T-helper 2 cell treated with Interferon-gamma antibody and Interleukin-4, amounts not matched to agents 5 μg/mL and 100 μg/mL, for 36 hours (primary cell): ENCODE measurements at regions not wholly inside any gene's neighbourhood (a gene's known extent, or its start where the extent isn't known, plus 50 kb on each side); places are given as distances from the start of the nearest gene placed in this dataset.

Experiments used
- DNase-seq: peaks from one replicate; pipeline ENCODE4 v3.0.0; 2021; ENCODE audit warnings: low spot score
- H3K27ac Mint-ChIP-seq: one replicate; pipeline ENCODE4 v1.8.0; 2021; ENCODE audit warnings: mild to moderate bottlenecking, mixed read lengths
- H3K27me3 Mint-ChIP-seq: one replicate; pipeline ENCODE4 v1.8.0; 2021; ENCODE audit warnings: low read depth, mixed read lengths
- H3K36me3 Mint-ChIP-seq: one replicate; pipeline ENCODE4 v1.8.0; 2021; ENCODE audit warnings: low read depth, mixed read lengths
- H3K4me1 Mint-ChIP-seq: one replicate; pipeline ENCODE4 v1.8.0; 2021; ENCODE audit warnings: low read depth, mixed read lengths
- H3K4me3 Mint-ChIP-seq: one replicate; pipeline ENCODE4 v1.8.0; 2022; ENCODE audit warnings: mild to moderate bottlenecking, moderate library complexity, mixed read lengths
- H3K9me3 Mint-ChIP-seq: one replicate; pipeline ENCODE4 v1.8.0; 2021; ENCODE audit warnings: mixed read lengths

GRCh38 chr4:183826461-183826860 lies 78.6 kb upstream of the STOX2 start:
- Mint-ChIP-seq H3K36me3 (no peaks in the 10 kb centered on the region), H3K4me3 (no peak overlapping the region), H3K27me3 (peaks cover 9% of the 10 kb centered on the region), H3K9me3 (no peaks in the 10 kb centered on the region), H3K27ac (no peak overlapping the region), H3K4me1 (peaks cover 10% of the 10 kb centered on the region)
- DNase-seq, result no peak

- peak overlapping the region; percentile 4 for H3K27ac Mint-ChIP-seq
- H3K9me3 Mint-ChIP-seq, result no peaks in the 10 kb centered on the region
- peaks cover 9% of the 10 kb centered on the region for H3K27me3 Mint-ChIP-seq
- no peaks in the 10 kb centered on the region for H3K36me3 Mint-ChIP-seq
- peak overlapping the region; percentile 47 for H3K4me3 Mint-ChIP-seq
- no peak for DNase-seq
- H3K4me1 Mint-ChIP-seq, result peaks cover 11% of the 10 kb centered on the region
These were observed 77.0 kb upstream of the STOX2 start for GRCh38 chr4:183828125-183828524.

- no peaks in the 10 kb centered on the region for H3K9me3 Mint-ChIP-seq
- H3K27me3 Mint-ChIP-seq, result peaks cover 9% of the 10 kb centered on the region
- H3K4me1 Mint-ChIP-seq, result peaks cover 11% of the 10 kb centered on the region
- no peaks in the 10 kb centered on the region for H3K36me3 Mint-ChIP-seq
- H3K27ac Mint-ChIP-seq, result no peak overlapping the region
- no peak overlapping the region for H3K4me3 Mint-ChIP-seq
- DNase-seq, result no peak
These were observed 76.3 kb upstream of the STOX2 start for GRCh38 chr4:183828839-183829238.

- no peak for DNase-seq
- no peaks in the 10 kb centered on the region for H3K36me3 Mint-ChIP-seq
- H3K27me3 Mint-ChIP-seq, result peaks cover 9% of the 10 kb centered on the region
- no peaks in the 10 kb centered on the region for H3K9me3 Mint-ChIP-seq
- peaks cover 11% of the 10 kb centered on the region for H3K4me1 Mint-ChIP-seq
- no peak overlapping the region for H3K4me3 Mint-ChIP-seq
- H3K27ac Mint-ChIP-seq, result no peak overlapping the region
These were observed 74.6 kb upstream of the STOX2 start for GRCh38 chr4:183830438-183830985.

- no peak for DNase-seq
- H3K27me3 Mint-ChIP-seq, result peaks cover 9% of the 10 kb centered on the region
- no peak overlapping the region for H3K27ac Mint-ChIP-seq
These were observed 74.1 kb upstream of the STOX2 start for GRCh38 chr4:183831026-183831446.

GRCh38 chr4:183831683-183832082 lies 73.4 kb upstream of the STOX2 start:
- H3K27me3 Mint-ChIP-seq, result peaks cover 5% of the 10 kb centered on the region
- no peak overlapping the region for H3K4me3 Mint-ChIP-seq
- H3K27ac Mint-ChIP-seq, result no peak overlapping the region
- DNase-seq, result no peak
- no peaks in the 10 kb centered on the region for H3K9me3 Mint-ChIP-seq
- H3K4me1 Mint-ChIP-seq, result peaks cover 11% of the 10 kb centered on the region
- H3K36me3 Mint-ChIP-seq, result no peaks in the 10 kb centered on the region

More at GRCh38 chr4:183831026-183831446, 74.1 kb upstream of the STOX2 start:
- Mint-ChIP-seq H3K36me3 (no peaks in the 10 kb centered on the region), H3K4me3 (no peak overlapping the region), H3K9me3 (no peaks in the 10 kb centered on the region), H3K4me1 (peaks cover 11% of the 10 kb centered on the region)

GRCh38 chr4:183832776-183833450 lies 72.2 kb upstream of the STOX2 start:
- H3K4me1 Mint-ChIP-seq, result peaks cover 10% of the 10 kb centered on the region
- H3K36me3 Mint-ChIP-seq, result no peaks in the 10 kb centered on the region
- peaks cover 5% of the 10 kb centered on the region for H3K27me3 Mint-ChIP-seq
- no peak overlapping the region for H3K4me3 Mint-ChIP-seq
- no peak overlapping the region for H3K27ac Mint-ChIP-seq
- DNase-seq, result no peak
- H3K9me3 Mint-ChIP-seq, result no peaks in the 10 kb centered on the region

- Mint-ChIP-seq H3K4me1 (peaks cover 4% of the 10 kb centered on the region), H3K27ac (no peak overlapping the region), H3K9me3 (no peaks in the 10 kb centered on the region), H3K4me3 (no peak overlapping the region), H3K36me3 (no peaks in the 10 kb centered on the region), H3K27me3 (no peaks in the 10 kb centered on the region)
- DNase-seq, result no peak
These were observed 70.9 kb upstream of the STOX2 start for GRCh38 chr4:183834252-183834651.

- no peak overlapping the region for H3K27ac Mint-ChIP-seq
- H3K4me3 Mint-ChIP-seq, result no peak overlapping the region
- H3K4me1 Mint-ChIP-seq, result no peaks in the 10 kb centered on the region
- H3K36me3 Mint-ChIP-seq, result no peaks in the 10 kb centered on the region
- H3K9me3 Mint-ChIP-seq, result no peaks in the 10 kb centered on the region
- peaks cover 2% of the 10 kb centered on the region for H3K27me3 Mint-ChIP-seq
- no peak for DNase-seq
These were observed 67.9 kb upstream of the STOX2 start for GRCh38 chr4:183837222-183837621.

GRCh38 chr4:183838987-183839712 lies 66.0 kb upstream of the STOX2 start:
- no peak for DNase-seq
- Mint-ChIP-seq H3K27ac (no peak overlapping the region), H3K4me3 (no peak overlapping the region), H3K9me3 (no peaks in the 10 kb centered on the region), H3K36me3 (no peaks in the 10 kb centered on the region), H3K27me3 (peaks cover 2% of the 10 kb centered on the region), H3K4me1 (no peaks in the 10 kb centered on the region)

GRCh38 chr4:183840311-183840710 lies 64.8 kb upstream of the STOX2 start:
- peaks cover 5% of the 10 kb centered on the region for H3K27me3 Mint-ChIP-seq
- H3K4me3 Mint-ChIP-seq, result no peak overlapping the region
- H3K9me3 Mint-ChIP-seq, result no peaks in the 10 kb centered on the region
- H3K27ac Mint-ChIP-seq, result no peak overlapping the region
- DNase-seq, result peak; percentile 40
- no peaks in the 10 kb centered on the region for H3K36me3 Mint-ChIP-seq
- no peaks in the 10 kb centered on the region for H3K4me1 Mint-ChIP-seq

- Mint-ChIP-seq H3K27me3 (peaks cover 5% of the 10 kb centered on the region), H3K9me3 (no peaks in the 10 kb centered on the region), H3K36me3 (no peaks in the 10 kb centered on the region), H3K4me1 (no peaks in the 10 kb centered on the region), H3K4me3 (no peak overlapping the region), H3K27ac (no peak overlapping the region)
- DNase-seq, result no peak
These were observed 64.1 kb upstream of the STOX2 start for GRCh38 chr4:183841001-183841400.

- Mint-ChIP-seq H3K4me3 (no peak overlapping the region), H3K27me3 (peaks cover 5% of the 10 kb centered on the region), H3K9me3 (peaks cover under 1% of the 10 kb centered on the region), H3K27ac (no peak overlapping the region), H3K4me1 (no peaks in the 10 kb centered on the region), H3K36me3 (no peaks in the 10 kb centered on the region)
- DNase-seq, result no peak
These were observed 63.0 kb upstream of the STOX2 start for GRCh38 chr4:183842129-183842528.

- H3K4me1 Mint-ChIP-seq, result no peaks in the 10 kb centered on the region
- no peak overlapping the region for H3K27ac Mint-ChIP-seq
- H3K36me3 Mint-ChIP-seq, result no peaks in the 10 kb centered on the region
- peaks cover 8% of the 10 kb centered on the region for H3K27me3 Mint-ChIP-seq
- no peak for DNase-seq
- H3K9me3 Mint-ChIP-seq, result peaks cover 3% of the 10 kb centered on the region
- no peak overlapping the region for H3K4me3 Mint-ChIP-seq
These were observed 61.8 kb upstream of the STOX2 start for GRCh38 chr4:183843248-183843671.
